HG03066 (cell line): ENCODE measurements at regions not wholly inside any gene's neighbourhood (a gene's known extent, or its start where the extent isn't known, plus 50 kb on each side); places are given as distances from the start of the nearest gene placed in this dataset.

Source experiments
- ATAC-seq: cut with Tn5 transposase; IDR thresholded peaks from one replicate; pipeline ENCODE4 v1.9.1; 2021; ENCODE audit warnings: low read depth; ENCODE audit not compliant: unreplicated experiment

- ATAC-seq = no peak
Observed at GRCh38 chr2:211049321-211050018, 493.1 kb downstream of the CPS1 start.

- ATAC-seq = no peak
Observed at GRCh38 chr2:211055438-211055837, 499.0 kb downstream of the CPS1 start.

- ATAC-seq = no peak
Observed at GRCh38 chr2:211061612-211062296, 505.4 kb downstream of the CPS1 start.

- no peak for ATAC-seq
Observed at GRCh38 chr2:211062297-211062612, 505.9 kb downstream of the CPS1 start.

- ATAC-seq = no peak
Observed at GRCh38 chr2:211067029-211067428, 510.6 kb downstream of the CPS1 start.

GRCh38 chr2:211068108-211068780 lies 511.8 kb downstream of the CPS1 start:
- ATAC-seq = no peak

GRCh38 chr2:211070547-211070946 lies 514.1 kb downstream of the CPS1 start:
- ATAC-seq = no peak

- ATAC-seq = no peak
Observed at GRCh38 chr2:211077216-211077767, 520.9 kb downstream of the CPS1 start.

- no peak for ATAC-seq
Observed at GRCh38 chr2:211084352-211084751, 528.0 kb downstream of the CPS1 start.

- ATAC-seq = peak; percentile 69
Observed at GRCh38 chr2:211085056-211085680, 528.8 kb downstream of the CPS1 start.

- ATAC-seq = no peak
Observed at GRCh38 chr2:211086049-211086448, 529.6 kb downstream of the CPS1 start.

- ATAC-seq = no peak
Observed at GRCh38 chr2:211089127-211089526, 532.7 kb downstream of the CPS1 start.

- ATAC-seq = no peak
Observed at GRCh38 chr2:211093743-211094303, 537.4 kb downstream of the CPS1 start.

- ATAC-seq = no peak
Observed at GRCh38 chr2:211103989-211104388, 547.6 kb downstream of the CPS1 start.

GRCh38 chr2:211113334-211114175 lies 557.2 kb downstream of the CPS1 start:
- ATAC-seq = no peak

GRCh38 chr2:211114826-211115455 lies 558.5 kb downstream of the CPS1 start:
- no peak for ATAC-seq

GRCh38 chr2:211117026-211117425 lies 560.6 kb downstream of the CPS1 start:
- no peak for ATAC-seq

- ATAC-seq = no peak
Observed at GRCh38 chr2:211126256-211126655, 569.9 kb downstream of the CPS1 start.

GRCh38 chr2:211127501-211127900 lies 571.1 kb downstream of the CPS1 start:
- ATAC-seq = no peak
